ENCODE measurements at regions not wholly inside any gene's neighbourhood (a gene's known extent, or its start where the extent isn't known, plus 50 kb on each side); places are given as distances from the start of the nearest gene placed in this dataset.

GRCh38 chr6:90916968-90917367 is 330.1 kb upstream of the MAP3K7 start (continued):
- TF ChIP-seq, protein P1, sequence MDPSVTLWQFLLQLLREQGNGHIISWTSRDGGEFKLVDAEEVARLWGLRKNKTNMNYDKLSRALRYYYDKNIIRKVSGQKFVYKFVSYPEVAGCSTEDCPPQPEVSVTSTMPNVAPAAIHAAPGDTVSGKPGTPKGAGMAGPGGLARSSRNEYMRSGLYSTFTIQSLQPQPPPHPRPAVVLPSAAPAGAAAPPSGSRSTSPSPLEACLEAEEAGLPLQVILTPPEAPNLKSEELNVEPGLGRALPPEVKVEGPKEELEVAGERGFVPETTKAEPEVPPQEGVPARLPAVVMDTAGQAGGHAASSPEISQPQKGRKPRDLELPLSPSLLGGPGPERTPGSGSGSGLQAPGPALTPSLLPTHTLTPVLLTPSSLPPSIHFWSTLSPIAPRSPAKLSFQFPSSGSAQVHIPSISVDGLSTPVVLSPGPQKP (IDR thresholded peaks at IDR 0.05; ENCODE audit: low read depth, low read length), result no peak
- TF ChIP-seq TFCP2L1 (CRISPR knock-in tag; IDR thresholded peaks at IDR 0.05), result no peak
- TF ChIP-seq NFE2L2 (conservative IDR thresholded peaks at IDR 0.05; ENCODE audit: low read length), result no peak
- TF ChIP-seq POLR2A (IDR thresholded peaks at IDR 0.05; ENCODE audit: low read length), result no peak
- no peak for TF ChIP-seq RCOR1 (IDR thresholded peaks at IDR 0.05; ENCODE audit: low read depth, low read length)

- FAIRE-seq (no peak), ATAC-seq (no peak), DNase-seq (ENCODE audit: low read depth in 1 of 2, low spot score in 1 of 2) (no peak)
- no peak for TF ChIP-seq CHD2 (IDR thresholded peaks at IDR 0.05; ENCODE audit: low read length, partially characterized antibody)
- no peak for TF ChIP-seq JUNB (IDR thresholded peaks at IDR 0.05)
- no peak for TF ChIP-seq POLR2AphosphoS2 (conservative IDR thresholded peaks at IDR 0.05; ENCODE audit: low read length)
- Histone ChIP-seq H3K4me2 (no peak overlapping the region), H3K4me1 (no peaks in the 10 kb centered on the region), H3K4me3 (no peak overlapping the region), H3K9me3 (no peaks in the 10 kb centered on the region), H3K27ac (no peak overlapping the region)
- 28% methylated on average over 5 of the region's 5 CpGs for WGBS (ENCODE audit: missing lambda C conversion rate)
- ChIA-PET POLR2A (no interaction called here), CTCF (no interaction called here)
Measured at GRCh38 chr6:90915224-90915915, 328.5 kb upstream of the MAP3K7 start.

GRCh38 chr6:90914312-90914711 is 327.4 kb upstream of the MAP3K7 start:
- POLR2A ChIA-PET, result no interaction called here
- Histone ChIP-seq H3K4me2 (no peak overlapping the region), H3K4me3 (no peak overlapping the region), H3K9me3 (no peaks in the 10 kb centered on the region), H3K27ac (no peak overlapping the region), H3K4me1 (no peaks in the 10 kb centered on the region)
- 0% methylated on average over 2 of the region's 2 CpGs for WGBS (ENCODE audit: missing lambda C conversion rate)
- DNase-seq (ENCODE audit: low read depth in 1 of 2, low spot score in 1 of 2) (no peak), FAIRE-seq (no peak), ATAC-seq (no peak)
- CTCF ChIA-PET, result no interaction called here
- TF ChIP-seq RAD21 (conservative IDR thresholded peaks at IDR 0.05 in 1 of 2, IDR thresholded peaks at IDR 0.05 in 1 of 2) (no peak), JUNB (IDR thresholded peaks at IDR 0.05) (no peak), ESRRA (IDR thresholded peaks at IDR 0.05; ENCODE audit: borderline replicate concordance, low read length) (no peak)

GRCh38 chr6:90913266-90913960 is 326.5 kb upstream of the MAP3K7 start:
- Histone ChIP-seq H3K4me3 (no peak overlapping the region), H3K27ac (no peak overlapping the region), H3K4me2 (no peak overlapping the region), H3K4me1 (no peaks in the 10 kb centered on the region), H3K9me3 (no peaks in the 10 kb centered on the region)
- ATAC-seq (no peak), FAIRE-seq (no peak), DNase-seq (ENCODE audit: low read depth in 1 of 2, low spot score in 1 of 2) (no peak)
- TF ChIP-seq CHD2 (IDR thresholded peaks at IDR 0.05; ENCODE audit: low read length, partially characterized antibody), result no peak
- no peak for TF ChIP-seq ATOH8 (CRISPR knock-in tag; IDR thresholded peaks at IDR 0.05; ENCODE audit: low read depth)
- no peak for TF ChIP-seq NPAS2 (CRISPR knock-in tag; IDR thresholded peaks at IDR 0.05; ENCODE audit: borderline replicate concordance)
- TF ChIP-seq HOXB5 (CRISPR knock-in tag; IDR thresholded peaks at IDR 0.05), result no peak
- no peak for TF ChIP-seq ZNF302 (CRISPR knock-in tag; IDR thresholded peaks at IDR 0.05)
- TF ChIP-seq MAX (IDR thresholded peaks at IDR 0.05), result no peak
- no peak for TF ChIP-seq ESRRA (IDR thresholded peaks at IDR 0.05; ENCODE audit: borderline replicate concordance, low read length)
- no peak for TF ChIP-seq POLR2AphosphoS2 (conservative IDR thresholded peaks at IDR 0.05; ENCODE audit: low read length)
- TF ChIP-seq GATA3 (IDR thresholded peaks at IDR 0.05; ENCODE audit: borderline replicate concordance), result no peak
- TF ChIP-seq, protein P2, sequence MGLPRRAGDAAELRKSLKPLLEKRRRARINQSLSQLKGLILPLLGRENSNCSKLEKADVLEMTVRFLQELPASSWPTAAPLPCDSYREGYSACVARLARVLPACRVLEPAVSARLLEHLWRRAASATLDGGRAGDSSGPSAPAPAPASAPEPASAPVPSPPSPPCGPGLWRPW (IDR thresholded peaks at IDR 0.05), result no peak
- no peak for TF ChIP-seq EHF (CRISPR knock-in tag; IDR thresholded peaks at IDR 0.05)
- CTCF ChIA-PET, result interaction anchor here (1.9 kb wide), 1 partner anchor 27 kb away, joined by 5 read pairs; no protein-coding TSS in a partner anchor
- 2% methylated on average over 2 of the region's 2 CpGs for WGBS (ENCODE audit: missing lambda C conversion rate)
- POLR2A ChIA-PET, result no interaction called here
